ENCODE measurements at regions not wholly inside any gene's neighbourhood (a gene's known extent, or its start where the extent isn't known, plus 50 kb on each side); places are given as distances from the start of the nearest gene placed in this dataset.

DNA sequence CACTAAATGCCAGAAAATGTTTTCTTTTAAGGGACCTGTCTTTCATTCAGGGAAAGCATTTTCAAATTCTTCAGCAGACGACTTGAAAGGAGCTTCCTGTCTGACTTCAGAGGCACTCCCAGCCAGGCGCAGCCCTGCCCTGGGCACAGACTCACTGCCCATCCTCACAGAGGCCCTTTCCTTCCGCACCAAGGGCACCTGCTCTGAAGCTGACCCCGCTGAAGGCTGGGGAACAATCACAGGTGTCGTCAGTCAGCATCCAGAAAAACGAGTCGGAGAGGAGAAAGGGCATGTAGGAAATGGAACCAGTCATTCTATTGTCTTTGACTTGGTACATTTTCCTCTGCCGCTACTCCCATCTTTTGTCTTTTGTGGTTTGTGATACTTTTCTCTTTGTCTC, 125.3 kb upstream of the PARD3 start:
- TF ChIP-seq POLR2A (IDR thresholded peaks at IDR 0.05): no peak
- TF ChIP-seq CTCF (IDR thresholded peaks at IDR 0.05): no peak

Measured in thyroid gland (tissue), 4 donors.